GM12875 (cell line): ENCODE measurements at regions not wholly inside any gene's neighbourhood (a gene's known extent, or its start where the extent isn't known, plus 50 kb on each side); places are given as distances from the start of the nearest gene placed in this dataset.

Experiments
- H3K4me3 ChIP-seq: one replicate; pipeline ENCODE4 v1.5.1; 2011; ENCODE audit warnings: low read depth, low read length, control low read depth
- TF ChIP-seq, protein P1 (sequence below): IDR thresholded peaks from 2 replicates; pipeline ENCODE4 v1.5.1; 2011; ENCODE audit warnings: low read depth, mild to moderate bottlenecking, control low read depth, inconsistent platforms, low read length, moderate library complexity, borderline replicate concordance; ENCODE audit not compliant: insufficient read depth

DNA sequence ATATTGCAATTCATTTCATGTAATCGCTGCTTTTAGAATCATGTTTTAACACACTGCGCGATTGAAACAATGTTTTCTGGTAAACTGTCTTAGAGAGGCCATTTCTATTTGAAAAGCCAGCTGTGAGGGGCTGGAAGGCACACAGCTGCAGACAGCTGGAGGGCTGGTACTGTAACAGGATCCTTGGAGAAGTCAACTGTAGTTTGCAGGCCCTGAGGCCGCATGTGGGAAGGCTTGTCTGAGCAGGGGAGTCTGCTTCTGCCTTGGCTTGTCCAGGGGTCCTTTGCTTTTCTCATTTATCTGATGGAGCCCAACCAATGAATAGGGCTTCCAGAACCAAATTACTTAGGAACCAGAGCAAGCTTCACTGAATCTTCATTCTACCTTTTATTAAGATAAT, 313.5 kb downstream of the BLID start:
- H3K4me3 ChIP-seq: no peak overlapping the region
- TF ChIP-seq, protein P1, sequence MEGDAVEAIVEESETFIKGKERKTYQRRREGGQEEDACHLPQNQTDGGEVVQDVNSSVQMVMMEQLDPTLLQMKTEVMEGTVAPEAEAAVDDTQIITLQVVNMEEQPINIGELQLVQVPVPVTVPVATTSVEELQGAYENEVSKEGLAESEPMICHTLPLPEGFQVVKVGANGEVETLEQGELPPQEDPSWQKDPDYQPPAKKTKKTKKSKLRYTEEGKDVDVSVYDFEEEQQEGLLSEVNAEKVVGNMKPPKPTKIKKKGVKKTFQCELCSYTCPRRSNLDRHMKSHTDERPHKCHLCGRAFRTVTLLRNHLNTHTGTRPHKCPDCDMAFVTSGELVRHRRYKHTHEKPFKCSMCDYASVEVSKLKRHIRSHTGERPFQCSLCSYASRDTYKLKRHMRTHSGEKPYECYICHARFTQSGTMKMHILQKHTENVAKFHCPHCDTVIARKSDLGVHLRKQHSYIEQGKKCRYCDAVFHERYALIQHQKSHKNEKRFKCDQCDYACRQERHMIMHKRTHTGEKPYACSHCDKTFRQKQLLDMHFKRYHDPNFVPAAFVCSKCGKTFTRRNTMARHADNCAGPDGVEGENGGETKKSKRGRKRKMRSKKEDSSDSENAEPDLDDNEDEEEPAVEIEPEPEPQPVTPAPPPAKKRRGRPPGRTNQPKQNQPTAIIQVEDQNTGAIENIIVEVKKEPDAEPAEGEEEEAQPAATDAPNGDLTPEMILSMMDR: no peak

DNA sequence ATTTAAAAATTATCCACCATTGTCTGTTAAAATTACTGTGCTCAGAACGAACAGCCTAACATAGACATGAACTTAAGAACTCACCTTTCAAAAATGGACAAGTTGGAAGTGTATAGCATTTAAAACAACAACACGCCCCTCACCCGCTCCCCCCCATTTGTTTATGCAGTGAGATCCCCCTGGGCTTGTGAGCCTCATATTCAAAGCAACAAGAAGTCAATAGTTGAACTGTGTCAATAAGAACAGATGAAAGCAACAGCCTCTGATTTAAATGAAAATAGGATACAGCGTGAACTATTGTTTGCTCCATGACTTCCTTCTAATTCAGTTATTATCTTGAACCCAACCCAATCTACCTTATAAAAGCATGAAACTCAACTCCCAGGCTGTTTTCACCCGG, 314.2 kb downstream of the BLID start:
- no peak overlapping the region for H3K4me3 ChIP-seq
- TF ChIP-seq, protein P1: no peak

DNA sequence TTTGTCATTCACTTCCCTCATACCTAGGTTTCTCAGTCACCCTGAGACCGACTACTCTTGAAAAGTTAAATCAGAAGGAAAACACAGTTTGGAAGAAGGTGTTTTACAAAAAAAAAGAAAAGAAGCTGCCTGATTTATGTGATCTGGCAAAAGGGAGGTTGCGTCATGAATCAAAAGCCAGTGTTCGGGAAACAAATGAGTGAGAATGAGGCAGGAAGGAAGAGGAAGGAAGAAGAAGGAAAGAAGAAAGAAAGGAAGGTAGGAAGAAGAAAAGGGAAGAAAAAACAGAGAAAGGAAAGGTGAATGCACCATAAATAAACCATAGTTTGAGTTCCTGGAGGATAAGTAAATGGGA, 314.6 kb downstream of the BLID start:
- TF ChIP-seq, protein P1: no peak
- H3K4me3 ChIP-seq: no peak overlapping the region

DNA sequence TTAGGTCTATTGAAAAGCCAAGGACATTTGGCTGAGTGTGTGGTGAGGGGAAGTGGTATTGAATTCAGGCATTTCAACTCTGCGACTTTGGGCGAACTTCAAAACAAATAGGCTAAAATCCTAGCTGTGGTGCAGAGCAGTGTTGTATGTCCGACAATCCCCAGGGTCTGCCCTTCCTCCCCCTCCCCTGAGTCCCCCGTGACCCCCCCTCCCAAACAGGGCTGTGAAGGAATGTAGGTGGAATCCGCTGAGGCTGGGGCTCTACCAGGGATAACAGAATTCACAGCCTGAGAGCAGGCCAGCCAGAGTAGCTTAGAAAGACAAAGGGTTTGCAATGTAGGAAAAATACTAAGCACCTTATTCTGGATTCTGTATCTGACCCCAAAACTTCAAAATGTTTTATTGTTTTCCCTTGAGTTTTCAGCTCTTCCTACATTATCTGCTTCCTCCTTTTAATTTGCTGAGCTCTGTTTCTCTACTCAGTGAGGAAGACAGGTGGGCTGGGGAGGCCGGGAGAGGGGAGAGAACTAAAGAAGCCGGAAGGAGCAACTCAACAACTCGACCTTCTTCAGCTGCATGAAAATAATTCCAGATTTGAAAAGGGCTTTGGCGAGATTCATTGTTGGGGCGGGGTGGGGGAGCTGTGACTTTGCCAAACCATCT, 315.2 kb downstream of the BLID start:
- H3K4me3 ChIP-seq: no peak overlapping the region
- TF ChIP-seq, protein P1: no peak

DNA sequence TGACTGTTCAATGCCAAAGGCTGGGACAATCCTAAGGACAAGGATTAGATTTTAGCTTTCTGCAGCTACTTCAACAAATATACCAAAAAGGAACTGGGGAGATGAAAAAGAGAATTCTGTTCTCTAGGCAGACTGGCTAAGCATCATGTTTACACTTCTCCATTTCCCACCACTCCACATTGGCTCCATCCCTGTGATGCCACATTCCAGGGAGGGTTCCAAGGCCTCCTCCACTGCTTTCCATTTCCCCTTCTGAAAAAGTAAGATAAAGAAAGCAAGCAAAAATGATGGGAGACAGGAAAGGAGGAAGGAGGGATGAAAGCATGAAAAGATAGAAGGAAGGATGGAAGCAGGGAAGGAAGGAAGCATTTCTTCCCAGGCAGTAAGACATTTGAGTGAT, 315.8 kb downstream of the BLID start:
- TF ChIP-seq, protein P1: no peak
- no peak overlapping the region for H3K4me3 ChIP-seq

DNA sequence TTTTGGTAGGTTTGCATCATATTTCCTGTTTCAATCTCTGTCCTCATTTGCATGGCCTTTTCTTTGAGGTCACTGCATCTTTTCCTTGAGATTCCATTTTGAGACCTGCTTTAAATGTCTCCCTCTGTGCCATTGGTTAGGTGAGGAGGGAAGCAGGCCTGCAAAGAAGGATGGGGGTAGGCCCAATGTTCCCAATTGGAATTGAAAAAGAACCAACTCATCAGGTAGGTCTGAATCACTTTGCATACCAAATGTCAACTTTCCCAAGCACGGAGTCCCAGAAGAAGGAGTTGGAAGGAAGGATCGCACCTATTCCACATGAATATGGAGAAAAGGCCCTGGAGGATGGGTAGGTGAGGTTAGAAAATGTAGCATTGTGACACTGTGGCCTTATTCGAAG, 318.5 kb downstream of the BLID start:
- TF ChIP-seq, protein P1: no peak
- no peak overlapping the region for H3K4me3 ChIP-seq

DNA sequence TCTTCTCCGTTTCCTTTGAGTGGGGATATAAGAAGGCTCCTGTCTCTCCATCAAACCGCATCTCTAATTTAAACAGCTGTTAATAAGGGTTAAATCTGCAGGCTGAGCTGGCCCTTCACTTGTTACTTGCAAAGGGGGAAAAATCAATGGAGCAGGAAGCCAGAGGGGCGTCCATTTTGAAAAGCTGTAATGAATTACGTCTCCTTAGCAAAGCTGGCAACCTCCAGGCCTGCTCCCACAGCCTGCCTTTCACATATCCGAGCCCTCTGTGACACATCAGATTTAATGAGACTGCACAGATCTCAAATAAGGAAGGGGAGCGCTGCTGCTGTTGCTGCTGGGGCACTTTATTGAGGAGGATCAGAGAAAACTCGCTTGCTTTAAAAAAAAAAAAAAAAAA, 320.8 kb downstream of the BLID start:
- H3K4me3 ChIP-seq: no peak overlapping the region
- TF ChIP-seq, protein P1: no peak
